ENCODE measurements at regions not wholly inside any gene's neighbourhood (a gene's known extent, or its start where the extent isn't known, plus 50 kb on each side); places are given as distances from the start of the nearest gene placed in this dataset.

GRCh38 chr9:82498541-82499317 is 510.2 kb downstream of the SPATA31D1 start (continued):
- TF ChIP-seq ZNF544 (tag by site-specific recombination; IDR thresholded peaks at IDR 0.05) (no peak), ZNF280C (tag by site-specific recombination; IDR thresholded peaks at IDR 0.05) (no peak), ZBTB8A (tag by site-specific recombination; IDR thresholded peaks at IDR 0.05) (no peak), HOXC10 (CRISPR knock-in tag; IDR thresholded peaks at IDR 0.05) (no peak), MYNN (tag by site-specific recombination; IDR thresholded peaks at IDR 0.05; ENCODE audit: borderline replicate concordance) (no peak)

- no peak overlapping the region for H3K27ac ChIP-seq (ENCODE audit: extremely low read depth, low read depth, low read length)
- no peaks in the 10 kb centered on the region for H3K9me3 ChIP-seq (ENCODE audit: control insufficient read depth, insufficient read depth, low read depth, low read length)
- ChIA-PET POLR2A (no interaction called here), CTCF (interaction anchor here (1.3 kb wide), 1 partner anchor 8 kb away, joined by 4 read pairs; no protein-coding TSS in a partner anchor)
- H3K36me3 ChIP-seq (ENCODE audit: control insufficient read depth in 2 of 2, insufficient read depth in 1 of 2, low read length in 2 of 2) = no peaks in the 10 kb centered on the region
- TF ChIP-seq YY1 (tag by site-specific recombination; IDR thresholded peaks at IDR 0.05) (no peak), ZNF221 (tag by site-specific recombination; IDR thresholded peaks at IDR 0.05; ENCODE audit: borderline replicate concordance) (no peak), OVOL3 (tag by site-specific recombination; IDR thresholded peaks at IDR 0.05) (no peak), HIC1 (tag by site-specific recombination; IDR thresholded peaks at IDR 0.05) (no peak), ZNF148 (tag by site-specific recombination; IDR thresholded peaks at IDR 0.05; ENCODE audit: borderline replicate concordance) (no peak), ZNF654 (tag by site-specific recombination; IDR thresholded peaks at IDR 0.05; ENCODE audit: low read depth) (no peak), ZNF777 (tag by site-specific recombination; IDR thresholded peaks at IDR 0.05; ENCODE audit: borderline replicate concordance) (no peak), ZNF324 (tag by site-specific recombination; IDR thresholded peaks at IDR 0.05) (no peak), ZNF626 (tag by site-specific recombination; IDR thresholded peaks at IDR 0.05) (no peak), KLF9 (tag by site-specific recombination; IDR thresholded peaks at IDR 0.05; ENCODE audit: low read depth) (no peak), ZNF707 (tag by site-specific recombination; IDR thresholded peaks at IDR 0.05) (no peak), ZNF837 (tag by site-specific recombination; IDR thresholded peaks at IDR 0.05) (no peak), OSR2 (tag by site-specific recombination; IDR thresholded peaks at IDR 0.05) (no peak), ZNF518A (tag by site-specific recombination; conservative IDR thresholded peaks at IDR 0.05; ENCODE audit: low read depth) (no peak), ZNF624 (tag by site-specific recombination; IDR thresholded peaks at IDR 0.05) (no peak), ZNF645 (tag by site-specific recombination; IDR thresholded peaks at IDR 0.05) (no peak)
- H3K4me1 ChIP-seq (ENCODE audit: control insufficient read depth, insufficient read depth, low read length) = no peaks in the 10 kb centered on the region
- no peak overlapping the region for H3K4me3 ChIP-seq (ENCODE audit: low read depth, low read length)
Measured at GRCh38 chr9:82499337-82499736, 510.8 kb downstream of the SPATA31D1 start.
